ENCODE measurements at regions not wholly inside any gene's neighbourhood (a gene's known extent, or its start where the extent isn't known, plus 50 kb on each side); places are given as distances from the start of the nearest gene placed in this dataset.
"Not testable (repeated sequence)": the region's sequence is repeated elsewhere in the genome, so short reads cannot be mapped to it uniquely, and the experiment has no call there.

DNA sequence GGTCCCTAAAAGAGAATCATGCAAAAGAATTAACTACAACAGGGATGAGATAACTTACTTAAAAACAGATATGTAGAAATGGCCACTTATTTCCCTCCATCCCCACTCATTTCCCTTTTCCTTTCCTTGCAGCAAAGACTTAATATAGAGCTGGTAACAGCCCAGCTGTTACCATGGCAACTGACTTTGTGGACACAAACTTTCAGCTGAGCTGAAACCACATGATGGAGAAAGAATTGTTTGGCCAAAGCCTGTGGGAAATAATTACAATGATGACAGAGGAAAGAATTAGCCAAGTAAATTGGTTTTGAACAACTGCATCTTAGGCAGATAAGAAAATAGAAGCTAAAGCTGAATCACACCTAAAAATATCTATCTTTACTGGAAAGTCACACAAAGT lies 364.9 kb downstream of the GALC start:
- no peak for DNase-seq

DNA sequence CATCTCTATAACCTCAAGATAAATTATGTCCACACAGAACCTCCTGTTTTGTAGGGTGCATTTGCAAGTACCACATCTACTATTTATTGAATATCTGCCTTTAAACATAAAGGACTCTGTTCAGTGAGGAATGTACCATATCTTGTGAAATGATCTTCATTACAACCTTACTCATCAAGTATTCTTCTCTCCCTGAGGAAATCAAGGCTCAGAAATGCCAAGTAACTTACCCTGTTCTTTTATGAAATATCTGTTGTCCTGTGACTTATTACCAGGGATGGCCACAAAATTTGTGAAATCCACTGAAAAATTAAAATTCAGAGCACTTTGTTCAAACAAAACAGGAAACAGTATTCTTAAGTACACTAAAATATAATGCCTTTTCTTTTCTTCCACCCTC lies 366.7 kb downstream of the GALC start:
- no peak for DNase-seq

DNA sequence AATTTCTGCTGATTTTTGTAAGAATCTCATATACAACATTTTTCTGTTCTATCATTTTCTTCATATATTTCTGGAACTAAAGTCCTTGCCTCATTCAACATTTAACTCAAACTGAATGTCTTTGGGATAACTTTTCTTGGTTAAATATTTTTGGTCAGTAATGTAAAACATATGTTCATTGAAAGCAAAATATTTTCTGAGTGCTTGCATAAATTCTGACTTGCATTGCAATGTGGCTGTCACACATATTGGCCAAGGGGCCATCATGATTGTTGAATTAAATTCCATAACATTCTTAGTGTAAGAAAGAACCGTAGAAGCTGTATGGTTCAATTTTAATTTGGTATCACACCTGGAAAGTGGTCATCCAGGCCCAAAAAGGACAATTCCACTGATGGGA lies 369.4 kb downstream of the GALC start:
- DNase-seq, result no peak

DNA sequence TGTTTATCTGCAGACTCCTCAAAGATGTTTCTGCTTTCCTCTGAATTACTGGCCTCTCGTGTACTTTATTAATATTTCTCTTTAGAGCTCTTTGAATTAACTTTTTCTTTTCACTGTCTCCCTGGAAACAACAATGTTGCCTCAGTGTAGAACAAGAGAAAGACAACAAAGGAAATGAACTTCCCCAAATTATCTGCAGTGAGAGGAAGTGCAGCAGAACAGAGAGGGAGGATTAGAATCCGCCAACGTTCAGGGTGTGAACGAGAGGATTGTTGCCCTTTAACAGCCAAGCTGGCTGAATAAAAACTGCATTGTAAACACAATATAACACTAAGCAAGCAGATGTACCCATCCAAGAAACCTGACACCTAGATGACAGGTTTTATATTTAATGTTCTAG lies 375.9 kb downstream of the GALC start:
- DNase-seq, result no peak

DNA sequence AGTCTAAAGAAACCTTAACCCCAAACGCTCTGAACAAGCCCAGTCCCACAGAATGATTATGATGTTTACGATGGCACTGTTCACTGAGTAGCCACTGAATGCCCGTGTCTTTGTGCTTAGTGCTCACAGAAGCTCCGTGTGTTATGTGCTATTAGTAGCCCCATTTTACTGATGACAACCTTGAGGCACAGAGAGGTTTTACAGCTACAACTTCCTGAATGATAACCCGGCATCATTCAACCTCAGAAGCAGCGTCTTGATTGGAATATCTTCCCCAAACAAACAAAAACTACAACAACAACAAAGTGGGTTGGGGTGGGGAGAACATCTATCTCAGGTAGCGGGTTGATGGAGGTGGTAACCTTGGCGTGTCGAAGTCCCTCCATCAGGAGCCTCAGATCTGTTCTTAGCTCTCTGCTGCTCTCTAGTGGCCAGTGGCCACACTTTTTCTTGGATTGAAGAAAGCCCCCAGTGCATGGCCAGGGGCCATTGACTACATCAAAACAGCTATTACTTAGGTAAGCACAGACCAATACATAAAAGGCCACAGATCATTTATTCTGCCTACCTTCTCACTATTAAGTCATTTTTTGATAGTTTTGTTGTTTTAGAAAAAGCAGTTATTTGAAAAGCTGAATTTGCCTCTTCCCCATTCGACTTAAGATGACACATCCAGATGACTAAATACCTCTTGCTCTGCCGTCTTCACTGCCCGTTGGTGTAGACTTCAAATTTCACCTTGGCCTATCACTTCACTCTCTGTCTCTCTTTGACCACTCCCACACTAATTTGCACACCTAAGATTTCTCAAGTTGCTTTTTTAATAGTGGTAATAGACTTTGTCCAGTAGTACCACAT lies 376.9 kb downstream of the GALC start:
- no peak for DNase-seq

DNA sequence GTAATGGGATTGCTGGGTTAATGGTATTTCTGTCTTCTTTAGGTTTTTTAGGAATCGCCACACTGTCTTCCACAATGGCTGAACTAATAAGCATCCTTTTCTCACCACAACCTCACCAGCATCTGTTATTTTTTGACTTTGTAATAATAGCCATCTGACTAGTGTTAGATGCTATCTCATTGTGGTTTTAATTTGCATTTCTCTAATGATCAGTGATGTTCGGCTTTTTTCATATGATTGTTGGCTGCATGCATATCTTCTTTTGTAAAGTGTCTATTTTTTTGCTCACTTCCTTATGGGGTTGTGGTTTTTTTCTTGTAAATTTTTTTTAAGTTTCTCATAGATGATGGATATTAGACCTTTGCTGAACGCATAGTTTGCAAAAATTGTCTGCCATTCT lies 377.9 kb downstream of the GALC start:
- no peak for DNase-seq

DNA sequence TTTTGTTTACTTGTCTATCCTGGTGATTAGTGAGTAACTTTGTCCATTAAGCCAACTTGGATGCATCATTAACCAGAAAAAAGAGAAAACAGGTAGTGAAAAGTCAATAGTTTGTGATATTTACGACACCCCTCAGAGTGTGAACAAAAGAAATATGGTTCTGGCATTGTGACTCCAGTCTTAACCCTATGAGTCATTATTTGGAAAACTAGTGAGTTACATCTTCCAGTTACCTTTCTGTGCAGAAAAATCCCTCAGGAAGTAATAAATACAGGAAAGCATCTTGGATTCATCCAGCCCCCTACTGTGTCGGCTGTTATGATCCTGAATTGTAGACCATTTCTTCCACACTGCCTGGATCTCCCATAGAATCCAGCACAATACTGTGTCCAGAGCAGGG lies 379.1 kb downstream of the GALC start:
- no peak for DNase-seq

DNA sequence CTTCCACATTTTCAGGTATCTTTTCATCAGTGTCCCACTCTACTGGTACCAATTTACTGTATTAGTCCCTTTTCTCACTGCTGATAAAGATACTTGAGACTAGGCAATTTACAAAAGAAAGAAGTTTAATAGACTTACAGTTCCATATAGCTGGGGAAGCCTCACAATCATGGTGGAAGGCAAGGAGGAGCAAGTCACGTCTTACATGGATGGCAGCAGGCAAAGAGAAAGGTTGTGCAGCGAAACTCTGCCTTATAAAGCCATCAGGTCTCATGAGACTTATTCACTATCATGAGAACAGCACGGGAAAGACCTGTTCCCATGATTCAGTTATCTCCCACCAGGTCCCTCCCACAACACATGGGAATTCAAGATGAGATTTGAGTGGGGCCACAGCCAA lies 385.9 kb downstream of the GALC start:
- DNase-seq, result not testable (repeated sequence)

DNA sequence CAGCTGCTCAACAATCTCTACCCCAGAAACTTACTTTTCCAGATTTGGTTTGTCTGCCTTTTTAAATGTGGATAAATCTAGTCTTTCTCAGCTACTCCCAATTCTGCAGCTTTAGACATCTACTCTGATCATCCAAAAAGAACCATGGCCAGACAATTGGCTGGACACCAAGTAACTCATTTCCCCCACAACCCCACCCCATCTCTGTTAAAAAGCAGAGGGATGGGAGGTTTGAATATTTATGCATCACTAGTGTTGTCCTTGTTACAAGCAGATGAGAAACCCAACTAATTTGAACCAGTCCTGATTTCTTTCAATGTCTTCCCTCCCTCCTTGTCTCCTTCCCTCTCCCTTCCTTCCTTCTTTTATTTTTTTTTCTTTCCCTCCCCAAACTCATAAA lies 391.9 kb downstream of the GALC start:
- no peak for DNase-seq

DNA sequence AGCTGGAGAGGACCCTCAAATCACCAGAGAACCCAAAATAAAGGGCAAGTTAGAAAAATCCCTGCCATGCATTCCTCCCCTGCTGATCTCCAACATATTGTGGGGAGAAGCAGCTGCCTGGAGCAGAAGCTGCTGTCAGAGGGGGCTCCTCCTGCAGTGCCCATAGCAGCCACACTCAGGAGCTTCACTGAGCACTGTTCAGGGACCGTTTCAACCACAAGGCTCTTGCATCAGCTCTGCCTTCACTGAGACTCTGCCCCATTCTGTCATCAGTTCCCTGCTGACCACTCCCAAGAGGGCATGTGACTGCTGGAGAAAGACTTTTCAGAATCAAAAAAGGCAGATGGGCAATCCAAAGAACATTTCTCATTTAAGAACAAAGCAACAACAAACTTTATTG lies 392.7 kb downstream of the GALC start:
- DNase-seq, result no peak

DNA sequence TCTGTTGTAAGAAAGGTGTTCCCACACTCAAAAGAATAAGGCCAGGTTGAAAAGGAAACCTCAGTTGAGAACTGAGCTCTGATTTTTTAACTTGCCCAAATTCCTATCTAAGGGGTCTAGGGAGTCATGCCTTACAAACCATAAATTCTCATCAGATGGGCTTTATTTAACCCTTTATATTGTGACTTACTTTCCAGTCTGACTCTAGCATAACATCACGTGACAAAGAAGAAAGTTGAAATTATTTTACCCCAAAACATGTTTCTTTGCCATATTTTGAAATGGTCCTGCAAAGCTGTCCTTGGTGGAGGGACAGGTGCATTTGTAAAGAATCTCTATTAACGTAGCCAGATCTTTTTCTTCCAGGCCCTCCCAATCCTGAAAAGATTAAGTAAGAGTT lies 411.7 kb downstream of the GALC start:
- no peak for DNase-seq

DNA sequence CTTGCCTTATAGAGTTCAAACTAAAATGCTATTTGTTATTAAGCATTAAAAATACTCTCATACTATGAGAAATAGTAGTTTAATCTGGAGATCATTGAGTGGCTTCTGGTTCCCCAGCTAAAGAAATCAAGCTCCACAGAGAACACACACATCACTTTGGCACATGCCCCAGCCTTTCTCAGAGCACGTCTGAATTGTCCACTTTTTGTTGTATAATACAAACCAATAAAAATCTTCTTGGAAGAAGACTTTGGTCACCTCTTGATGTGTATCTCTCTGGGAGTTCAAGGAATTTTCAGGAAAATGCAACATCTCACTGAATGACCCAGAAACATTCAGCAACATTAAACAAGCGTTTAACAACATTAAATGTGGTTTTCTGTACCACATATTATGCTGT lies 413.9 kb downstream of the GALC start:
- no peak for DNase-seq

DNA sequence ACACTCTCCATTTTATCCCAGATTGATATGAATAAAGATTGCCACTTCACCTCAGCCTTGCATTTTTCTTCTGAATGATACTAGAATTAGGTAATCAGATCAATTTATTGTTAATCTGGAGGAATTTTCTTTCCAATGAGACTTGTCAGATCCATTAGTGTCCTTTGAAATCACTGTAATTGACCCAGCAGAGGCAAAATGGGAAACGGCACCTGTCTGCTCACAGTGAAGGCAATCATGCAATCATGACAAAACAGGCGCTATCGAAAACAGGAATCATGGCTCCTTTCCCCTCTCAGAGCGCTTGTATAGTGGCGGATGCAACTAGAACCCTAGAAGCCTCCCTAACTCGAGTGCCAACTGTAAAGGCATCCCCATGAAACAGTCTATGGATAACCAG lies 417.6 kb downstream of the GALC start:
- no peak for DNase-seq

DNA sequence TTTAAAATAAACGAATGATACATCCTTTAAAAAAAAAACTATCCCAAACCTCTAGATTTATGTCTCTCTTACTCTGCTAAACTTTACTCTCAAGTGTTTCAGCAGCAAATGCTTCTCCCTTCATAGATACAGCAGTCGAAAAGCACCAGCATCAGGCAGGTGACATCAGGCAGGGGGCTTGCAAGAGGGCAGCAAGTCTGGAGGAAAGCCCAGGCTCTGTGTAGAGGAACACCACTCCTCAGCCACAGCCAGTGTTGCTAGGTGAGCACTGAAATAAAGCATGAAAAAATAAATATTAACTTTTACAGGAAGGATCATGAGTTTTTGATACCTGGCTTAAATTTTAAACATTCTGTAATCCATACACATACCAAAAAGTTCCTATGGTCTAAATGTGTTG lies 419.4 kb downstream of the GALC start:
- no peak for DNase-seq

DNA sequence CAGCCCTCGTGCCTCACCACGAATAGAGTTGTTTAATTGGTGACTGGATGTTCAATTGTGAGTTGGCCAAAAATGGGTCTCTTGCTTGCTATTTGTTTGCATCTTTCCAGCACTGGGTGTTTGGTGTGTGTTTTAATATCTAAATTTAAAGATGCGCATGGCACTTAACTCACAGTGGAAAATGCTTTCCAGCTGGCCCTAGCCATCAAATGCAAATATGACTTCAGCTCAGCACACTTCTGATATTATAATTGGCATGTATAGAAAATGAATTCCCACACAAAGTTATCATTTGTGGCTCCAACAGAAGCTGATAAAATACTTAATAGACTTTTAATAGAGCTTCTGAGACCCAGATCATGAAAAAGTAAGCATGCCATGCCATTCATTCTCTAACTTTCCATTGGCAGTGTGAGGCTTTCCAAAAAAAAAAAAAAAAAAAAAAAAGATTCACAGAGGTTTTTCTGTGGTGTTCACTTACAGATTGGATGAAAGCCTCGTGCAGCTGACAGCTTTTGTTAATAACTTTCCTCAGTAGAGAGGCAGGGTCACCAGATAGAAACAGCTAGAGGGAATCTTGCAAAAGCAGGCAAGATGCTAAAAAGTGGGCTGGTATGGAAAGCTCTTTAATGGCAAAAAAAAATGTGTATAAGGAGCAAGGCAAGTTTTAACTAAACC lies 425.2 kb downstream of the GALC start:
- DNase-seq, result no peak

DNA sequence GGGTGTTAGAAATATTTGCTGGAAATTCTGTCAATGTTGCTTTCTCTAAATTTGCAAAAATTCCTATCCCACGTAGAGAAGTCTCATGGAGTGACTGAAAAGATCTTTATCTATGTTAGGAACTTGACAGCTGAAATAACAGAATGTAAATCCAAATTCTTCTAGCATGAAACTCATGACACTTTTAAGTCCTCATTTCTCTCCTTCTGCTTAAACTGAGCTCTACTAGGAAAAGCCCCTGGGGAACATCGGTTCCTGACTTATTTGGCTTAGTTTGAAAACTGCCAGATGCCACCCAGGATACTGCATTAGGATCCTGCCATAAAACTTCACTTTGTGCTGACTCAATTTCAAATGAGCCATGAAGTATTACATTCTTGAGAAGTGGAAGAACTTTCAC lies 426.0 kb downstream of the GALC start:
- DNase-seq, result no peak

DNA sequence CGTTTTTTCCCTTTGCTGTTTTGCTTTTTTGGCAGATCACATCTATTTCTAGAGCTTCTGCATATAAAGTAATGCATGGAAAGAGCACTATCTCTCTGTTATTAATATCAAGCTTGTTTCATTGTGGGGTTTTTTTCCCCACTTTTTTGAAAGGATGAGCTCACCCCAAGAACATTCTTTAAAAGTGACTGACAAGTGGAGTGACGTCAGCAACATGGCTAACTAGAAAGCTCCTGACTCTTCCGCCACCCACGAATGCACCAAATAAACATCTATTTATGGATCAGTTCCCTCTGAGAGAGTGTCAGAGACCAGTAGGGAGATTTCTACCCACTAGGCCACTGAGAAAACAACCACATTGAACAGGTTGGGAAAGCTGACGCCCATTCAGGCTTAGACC lies 445.4 kb downstream of the GALC start:
- no peak for DNase-seq

DNA sequence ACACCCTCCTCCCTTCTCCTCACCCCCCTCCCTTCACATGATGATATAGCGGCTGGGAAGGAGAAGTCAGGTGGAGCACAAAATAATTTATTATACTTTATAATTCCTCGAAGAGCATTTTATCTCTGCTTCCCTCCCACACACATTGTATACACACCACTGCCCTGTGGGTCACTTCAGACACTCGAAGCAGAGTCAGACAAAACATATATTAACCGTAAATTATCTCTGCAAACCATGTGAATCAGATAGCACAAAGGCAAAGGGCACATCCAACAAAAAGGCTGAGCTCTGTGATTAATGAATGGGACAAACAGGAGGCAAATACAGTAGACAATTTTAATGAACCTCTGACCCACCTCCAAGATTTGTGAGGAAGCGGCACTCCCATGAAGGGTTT lies 450.7 kb downstream of the GALC start:
- DNase-seq, result no peak

DNA sequence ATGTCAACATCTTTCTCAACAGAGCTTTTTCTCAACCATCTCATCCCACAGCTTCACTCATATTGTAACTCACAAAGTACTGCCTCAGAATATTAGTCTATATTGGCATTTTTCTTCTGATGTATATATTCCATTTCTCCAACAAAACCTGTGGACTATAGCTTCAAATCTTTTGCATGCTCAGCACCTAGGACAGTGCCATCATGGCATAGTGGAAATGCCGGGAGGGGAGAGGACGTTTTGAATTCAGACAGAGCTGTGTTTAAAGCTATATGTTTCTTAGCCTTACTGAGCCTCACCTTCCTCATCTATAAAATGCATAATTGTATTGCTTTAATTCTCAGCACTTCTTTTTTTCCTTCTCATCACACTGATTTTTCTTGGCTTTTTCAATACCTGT lies 452.6 kb downstream of the GALC start:
- DNase-seq, result no peak

DNA sequence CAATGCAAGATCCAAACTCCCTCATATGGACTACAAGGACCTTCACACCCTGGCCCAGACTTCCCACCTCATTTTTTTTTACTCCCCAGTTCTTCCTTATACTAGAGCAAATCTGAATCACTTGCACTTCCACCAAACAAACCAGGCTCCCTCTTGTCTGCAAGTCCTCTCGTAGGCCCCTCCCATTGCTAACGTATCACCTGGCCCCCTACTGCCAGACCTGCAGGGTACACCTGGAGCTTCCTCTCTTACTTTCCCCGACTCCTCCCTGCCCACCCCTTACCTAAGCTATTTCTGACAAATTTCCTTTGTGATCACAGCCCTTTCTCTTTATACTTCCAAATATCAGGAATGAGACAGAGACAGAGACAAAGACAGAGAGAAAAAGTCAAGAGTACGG lies 463.9 kb downstream of the GALC start:
- DNase-seq, result no peak

DNA sequence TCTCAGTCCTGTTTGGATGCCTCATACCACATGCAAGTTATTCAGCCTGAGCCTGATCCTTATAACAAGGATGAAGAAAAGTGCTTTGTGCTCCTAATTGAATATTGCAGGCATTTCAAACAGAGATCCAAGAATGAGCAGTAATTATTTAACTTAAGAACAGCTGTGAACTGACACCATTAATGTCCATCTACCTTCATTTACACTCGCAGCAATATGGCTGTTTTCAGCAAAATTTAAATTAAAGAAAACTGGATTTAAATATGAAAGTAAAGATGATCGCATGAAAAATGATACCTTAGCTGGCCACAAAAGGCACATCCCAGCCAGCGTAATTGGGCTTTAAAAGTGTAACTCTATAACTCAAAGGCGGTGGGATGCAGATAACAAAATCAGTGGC lies 466.3 kb downstream of the GALC start:
- DNase-seq, result no peak

DNA sequence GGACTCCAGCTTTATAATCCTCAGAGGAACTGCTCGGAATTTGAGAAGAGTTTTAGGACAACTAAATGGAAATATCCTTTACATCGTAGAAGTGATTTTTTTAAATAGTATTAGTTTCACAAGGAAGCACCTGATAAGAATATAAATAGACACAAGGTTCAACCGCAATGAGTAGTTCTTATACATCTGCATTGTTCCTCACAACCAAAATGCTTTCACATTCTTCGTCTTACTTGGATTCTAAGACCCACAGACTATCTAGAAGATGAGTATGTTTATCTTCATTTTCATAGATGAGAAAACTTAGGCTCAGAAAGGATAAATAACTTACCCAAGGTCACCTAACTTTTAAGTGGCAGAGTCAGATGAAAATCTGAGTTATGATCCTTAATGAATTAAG lies 469.0 kb downstream of the GALC start:
- DNase-seq, result no peak

DNA sequence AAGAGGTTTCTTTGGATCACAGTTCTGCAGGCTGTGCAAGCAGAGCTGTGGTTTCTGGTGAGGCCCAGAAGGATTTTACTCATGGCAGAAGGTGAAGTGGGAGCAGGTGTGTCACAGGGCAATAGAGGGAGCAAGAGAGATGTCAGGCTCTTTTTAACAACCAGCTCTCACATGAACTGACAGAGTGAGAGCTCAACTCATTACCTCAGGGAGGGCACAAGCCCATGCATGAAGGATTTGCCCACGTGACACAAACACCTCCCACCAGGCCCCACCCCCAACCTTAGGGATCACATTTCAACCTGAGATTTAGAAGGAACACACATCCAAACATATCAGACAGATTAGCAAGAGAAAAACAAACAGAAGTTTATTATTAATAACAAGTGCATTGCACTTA lies 470.4 kb downstream of the GALC start:
- peak; percentile 54 for DNase-seq

DNA sequence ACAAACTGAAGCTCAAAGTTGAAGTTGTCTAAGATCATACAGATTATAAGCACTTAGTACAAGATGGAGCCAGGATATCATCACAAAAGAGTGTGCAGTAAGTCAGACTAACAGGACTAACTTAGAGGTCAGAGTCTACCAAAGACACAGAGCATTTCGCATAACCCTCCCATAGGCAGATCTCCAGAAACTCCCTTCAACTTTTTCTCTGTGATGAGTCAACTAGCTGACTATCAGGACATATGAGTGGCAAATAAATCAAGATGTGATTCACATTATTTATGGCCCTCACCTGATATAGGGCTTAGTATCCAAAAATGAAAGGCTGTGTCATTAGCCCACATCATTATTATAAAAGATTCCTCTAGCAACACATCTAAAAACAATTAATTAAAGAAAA lies 484.6 kb downstream of the GALC start:
- no peak for DNase-seq

DNA sequence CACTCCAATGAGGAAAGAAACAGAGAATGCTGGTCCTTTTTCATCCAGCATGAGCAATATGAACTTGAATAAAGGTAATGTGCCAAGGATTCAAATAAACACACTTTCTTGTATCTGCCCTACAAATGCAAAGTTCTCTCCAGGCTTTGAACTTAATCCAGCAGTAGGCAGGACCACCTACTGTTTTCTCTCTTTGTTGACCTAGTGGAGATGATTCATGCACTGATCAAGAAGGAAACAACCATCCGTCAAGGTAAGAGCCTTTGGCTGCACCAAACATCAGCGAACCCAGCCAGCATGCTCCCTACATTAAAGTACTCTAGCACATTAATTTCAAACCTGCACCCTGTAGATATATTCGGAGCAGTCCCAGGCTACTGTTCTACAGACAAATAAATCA lies 489.3 kb downstream of the GALC start:
- DNase-seq, result no peak

Measured in NCI-H524 treated with DMSO at 0.1 percent for 48 hours (cell line).